DLD1 (cell line): ENCODE measurements at regions not wholly inside any gene's neighbourhood (a gene's known extent, or its start where the extent isn't known, plus 50 kb on each side); places are given as distances from the start of the nearest gene placed in this dataset.
"Not testable (repeated sequence)": the region's sequence is repeated elsewhere in the genome, so short reads cannot be mapped to it uniquely, and the experiment has no call there.

ENCODE experiments used
- in situ Hi-C: cut with HindIII; loops from 2 replicates; pipeline ENCODE4 v1.10.0; 2017; ENCODE audit warnings: low sequenced_read_pairs

- in situ Hi-C loops: no loop called here
Observed at GRCh38 chr3:181549266-181549665, 162.5 kb upstream of the SOX2 start.

GRCh38 chr3:181541414-181541813 lies 170.3 kb upstream of the SOX2 start:
- in situ Hi-C loops: no loop called here

- in situ Hi-C loops: no loop called here
Observed at GRCh38 chr3:181534781-181535221, 176.9 kb upstream of the SOX2 start.

GRCh38 chr3:181533811-181534210 lies 177.9 kb upstream of the SOX2 start:
- in situ Hi-C loops: no loop called here

GRCh38 chr3:181530584-181530983 lies 181.1 kb upstream of the SOX2 start:
- in situ Hi-C loops: no loop called here

GRCh38 chr3:181521831-181522230 lies 189.9 kb upstream of the SOX2 start:
- in situ Hi-C loops: no loop called here

GRCh38 chr3:181518222-181518621 lies 193.5 kb upstream of the SOX2 start:
- in situ Hi-C loops: loop anchor here (10.0 kb wide), 1 partner anchor 63 kb away; no protein-coding TSS in a partner anchor

- in situ Hi-C loops: loop anchor here (10.0 kb wide), 1 partner anchor 58 kb away; no protein-coding TSS in a partner anchor
Observed at GRCh38 chr3:181512787-181513186, 198.9 kb upstream of the SOX2 start.

GRCh38 chr3:181510500-181510899 lies 201.2 kb upstream of the SOX2 start:
- in situ Hi-C loops: loop anchor here (10.0 kb wide), 1 partner anchor 56 kb away; no protein-coding TSS in a partner anchor

GRCh38 chr3:181497358-181497757 lies 214.4 kb upstream of the SOX2 start:
- in situ Hi-C loops: no loop called here

- in situ Hi-C loops: no loop called here
Observed at GRCh38 chr3:181493423-181493822, 218.3 kb upstream of the SOX2 start.

GRCh38 chr3:181488536-181488935 lies 223.2 kb upstream of the SOX2 start:
- in situ Hi-C loops: no loop called here

GRCh38 chr3:181487236-181487978 lies 224.3 kb upstream of the SOX2 start:
- in situ Hi-C loops: no loop called here

GRCh38 chr3:181486141-181486885 lies 225.4 kb upstream of the SOX2 start:
- in situ Hi-C loops: no loop called here

GRCh38 chr3:181484026-181484425 lies 227.7 kb upstream of the SOX2 start:
- in situ Hi-C loops: no loop called here

- in situ Hi-C loops: not testable (repeated sequence)
Observed at GRCh38 chr3:181475146-181475545, 236.6 kb upstream of the SOX2 start.

- in situ Hi-C loops: no loop called here
Observed at GRCh38 chr3:181470349-181470748, 241.4 kb upstream of the SOX2 start.

GRCh38 chr3:181464033-181464694 lies 247.6 kb upstream of the SOX2 start:
- in situ Hi-C loops: no loop called here

GRCh38 chr3:181461381-181461780 lies 250.3 kb upstream of the SOX2 start:
- in situ Hi-C loops: no loop called here

GRCh38 chr3:181459516-181459915 lies 252.2 kb upstream of the SOX2 start:
- in situ Hi-C loops: loop anchor here (10.0 kb wide), 1 partner anchor 55 kb away; no protein-coding TSS in a partner anchor

GRCh38 chr3:181458857-181459256 lies 252.9 kb upstream of the SOX2 start:
- in situ Hi-C loops: loop anchor here (10.0 kb wide), 1 partner anchor 56 kb away; no protein-coding TSS in a partner anchor
